ENCODE measurements at regions not wholly inside any gene's neighbourhood (a gene's known extent, or its start where the extent isn't known, plus 50 kb on each side); places are given as distances from the start of the nearest gene placed in this dataset.

DNA sequence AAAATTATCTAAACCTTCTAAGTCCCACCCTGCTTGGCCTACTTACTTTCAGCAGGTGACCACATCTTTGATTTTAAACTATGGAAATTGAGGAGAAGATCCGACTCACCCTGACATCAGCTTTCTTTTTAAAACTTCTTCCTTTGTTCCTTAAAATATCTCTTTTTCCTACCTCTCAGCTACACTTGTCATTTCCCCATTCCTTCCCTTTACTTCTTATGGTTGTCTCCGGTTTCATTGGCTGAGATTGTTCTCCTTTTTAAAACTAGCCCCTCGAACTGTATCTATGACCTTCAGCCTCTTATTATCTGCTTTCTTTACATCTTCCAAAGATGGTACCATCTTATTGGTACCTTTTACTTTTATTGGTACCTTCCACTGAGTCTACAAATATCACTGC, 87.8 kb upstream of the NRIP1 start:
- Histone ChIP-seq H3K23me2 (ENCODE audit: insufficient read length, low read depth, low read length, poor library complexity, severe bottlenecking) (no peaks in the 10 kb centered on the region), H3K4ac (ENCODE audit: low read depth, low read length) (no peak overlapping the region), H2BK12ac (ENCODE audit: insufficient read length, low read depth, low read length) (no peak overlapping the region), H3K18ac (ENCODE audit: insufficient read length, low read depth, low read length) (no peak overlapping the region), H3K56ac (ENCODE audit: insufficient read length, low read depth, low read length) (no peak overlapping the region), H3K14ac (ENCODE audit: insufficient read depth, low read length) (no peak overlapping the region), H3K27ac (ENCODE audit: insufficient read length, low read depth, low read length) (no peak overlapping the region), H4K5ac (ENCODE audit: insufficient read length, low read depth, low read length) (no peak overlapping the region), H2AK5ac (ENCODE audit: insufficient read length, low read length) (no peak overlapping the region), H3K79me2 (ENCODE audit: insufficient read depth, low read length) (no peaks in the 10 kb centered on the region), H3K79me1 (ENCODE audit: insufficient read depth, low read depth, low read length, poor library complexity, severe bottlenecking) (no peaks in the 10 kb centered on the region), H3K4me2 (ENCODE audit: insufficient read depth, insufficient read length, low read length) (no peak overlapping the region), H4K91ac (ENCODE audit: insufficient read length, low read depth, low read length) (no peak overlapping the region), H2BK5ac (ENCODE audit: insufficient read length, low read length) (no peak overlapping the region), H4K8ac (replicated peaks; ENCODE audit: insufficient read length, low read depth, low read length) (no peak overlapping the region), H3T11ph (ENCODE audit: low read length) (no peak overlapping the region), H2BK20ac (ENCODE audit: low read depth, low read length, poor library complexity, severe bottlenecking) (no peak overlapping the region), H2BK15ac (ENCODE audit: low read depth, low read length) (no peak overlapping the region), H3K27me3 (ENCODE audit: insufficient read depth, low read length) (no peaks in the 10 kb centered on the region), H2BK120ac (ENCODE audit: low read depth, low read length, poor library complexity, severe bottlenecking) (no peak overlapping the region), H2AFZ (ENCODE audit: low read length) (no peak overlapping the region), H3K23ac (ENCODE audit: insufficient read length, low read depth, low read length) (no peak overlapping the region), H3K9ac (ENCODE audit: extremely low read depth, insufficient read length, low read length) (no peak overlapping the region), H4K20me1 (ENCODE audit: control insufficient read depth, insufficient read depth, insufficient read length) (no peaks in the 10 kb centered on the region), H3K4me1 (ENCODE audit: insufficient read depth, low read length) (no peaks in the 10 kb centered on the region), H3K9me3 (ENCODE audit: control insufficient read depth, low read depth, low read length) (no peaks in the 10 kb centered on the region)
- no peak overlapping the region for H3K27ac Mint-ChIP-seq
- no peaks in the 10 kb centered on the region; the same call in 1 of the 2 replicates for H3K27me3 Mint-ChIP-seq (ENCODE audit: low read depth)
- peaks cover 11 to 14% of the 10 kb centered on the region in 2 experiments for H3K9me3 Mint-ChIP-seq
- DNase-seq = no peak
- TF ChIP-seq, protein P1, sequence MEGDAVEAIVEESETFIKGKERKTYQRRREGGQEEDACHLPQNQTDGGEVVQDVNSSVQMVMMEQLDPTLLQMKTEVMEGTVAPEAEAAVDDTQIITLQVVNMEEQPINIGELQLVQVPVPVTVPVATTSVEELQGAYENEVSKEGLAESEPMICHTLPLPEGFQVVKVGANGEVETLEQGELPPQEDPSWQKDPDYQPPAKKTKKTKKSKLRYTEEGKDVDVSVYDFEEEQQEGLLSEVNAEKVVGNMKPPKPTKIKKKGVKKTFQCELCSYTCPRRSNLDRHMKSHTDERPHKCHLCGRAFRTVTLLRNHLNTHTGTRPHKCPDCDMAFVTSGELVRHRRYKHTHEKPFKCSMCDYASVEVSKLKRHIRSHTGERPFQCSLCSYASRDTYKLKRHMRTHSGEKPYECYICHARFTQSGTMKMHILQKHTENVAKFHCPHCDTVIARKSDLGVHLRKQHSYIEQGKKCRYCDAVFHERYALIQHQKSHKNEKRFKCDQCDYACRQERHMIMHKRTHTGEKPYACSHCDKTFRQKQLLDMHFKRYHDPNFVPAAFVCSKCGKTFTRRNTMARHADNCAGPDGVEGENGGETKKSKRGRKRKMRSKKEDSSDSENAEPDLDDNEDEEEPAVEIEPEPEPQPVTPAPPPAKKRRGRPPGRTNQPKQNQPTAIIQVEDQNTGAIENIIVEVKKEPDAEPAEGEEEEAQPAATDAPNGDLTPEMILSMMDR (conservative IDR thresholded peaks at IDR 0.05) = no peak
- no peak overlapping the region for H3K4me3 Mint-ChIP-seq
- no CpG with 5 or more reads among the region's 3 CpGs for WGBS (ENCODE audit: extremely low coverage, insufficient read length, low lambda C conversion rate)
- no peaks in the 10 kb centered on the region for H3K4me1 Mint-ChIP-seq
- H3K36me3 Mint-ChIP-seq (ENCODE audit: insufficient read depth in 1 of 3, low read depth in 3 of 3) = peaks cover 0 to 8% (median 7%) of the 10 kb centered on the region in 3 experiments; a peak in 6 of 7 replicates
